ENCODE measurements at regions not wholly inside any gene's neighbourhood (a gene's known extent, or its start where the extent isn't known, plus 50 kb on each side); places are given as distances from the start of the nearest gene placed in this dataset.
"Not testable (repeated sequence)": the region's sequence is repeated elsewhere in the genome, so short reads cannot be mapped to it uniquely, and the experiment has no call there.

DNA sequence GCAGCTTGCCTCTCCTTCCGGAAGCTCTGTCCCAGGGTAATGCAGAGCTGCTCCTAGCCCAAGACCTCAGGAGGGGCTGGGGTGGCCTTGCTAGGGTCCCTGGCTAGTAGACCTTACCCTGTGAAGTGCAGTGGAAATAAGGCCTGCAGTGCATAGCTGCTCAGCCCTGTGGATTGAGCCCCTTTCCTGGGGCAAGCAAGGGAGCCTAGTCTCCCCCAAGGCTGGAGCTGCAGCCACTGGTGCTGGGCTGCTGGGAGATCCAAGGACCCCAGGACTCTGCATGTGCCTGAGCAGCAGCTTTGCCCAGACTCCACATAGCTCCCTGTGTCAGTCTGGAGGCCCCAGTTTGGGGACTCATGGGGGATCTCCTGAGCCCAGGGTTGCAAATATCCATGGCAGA is 57.9 kb downstream of the FANCF start:
- DNase-seq (ENCODE audit: low read depth in 3 of 3, low spot score in 1 of 3), result no peak

GRCh38 chr11:22566293-22566692 is 59.3 kb downstream of the FANCF start:
- DNase-seq (ENCODE audit: low read depth in 3 of 3, low spot score in 1 of 3), result no peak

- no peak for DNase-seq (ENCODE audit: low read depth in 3 of 3, low spot score in 1 of 3)
Measured at GRCh38 chr11:22561283-22561682, 64.3 kb downstream of the FANCF start.

DNA sequence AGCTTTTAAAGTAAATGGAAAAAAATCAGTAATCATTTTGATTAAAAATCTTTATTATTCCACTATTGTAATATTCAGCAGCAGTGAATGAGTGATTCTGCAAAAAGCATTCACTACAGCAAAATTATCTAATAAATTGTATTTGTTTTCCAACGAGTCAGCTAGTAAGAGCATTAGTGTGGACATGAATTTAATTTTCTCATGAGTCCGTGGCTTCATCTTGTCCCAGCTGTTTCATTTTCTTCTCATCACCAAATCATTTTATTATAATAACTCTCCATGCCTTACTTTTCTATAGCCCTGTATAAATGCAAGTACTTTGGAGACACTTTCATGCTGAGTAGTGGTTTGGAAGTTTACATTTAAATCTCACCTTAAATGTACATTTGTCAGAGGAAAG is 66.2 kb downstream of the FANCF start:
- DNase-seq (ENCODE audit: low read depth in 3 of 3, low spot score in 1 of 3), result no peak

GRCh38 chr11:22558664-22559063 is 67.0 kb downstream of the FANCF start:
- no peak for DNase-seq (ENCODE audit: low read depth in 3 of 3, low spot score in 1 of 3)

- no peak for DNase-seq (ENCODE audit: low read depth in 3 of 3, low spot score in 1 of 3)
Measured at GRCh38 chr11:22556381-22556780, 69.2 kb downstream of the FANCF start.

GRCh38 chr11:22555881-22556280 is 69.7 kb downstream of the FANCF start:
- DNase-seq (ENCODE audit: low read depth in 3 of 3, low spot score in 1 of 3), result no peak

DNA sequence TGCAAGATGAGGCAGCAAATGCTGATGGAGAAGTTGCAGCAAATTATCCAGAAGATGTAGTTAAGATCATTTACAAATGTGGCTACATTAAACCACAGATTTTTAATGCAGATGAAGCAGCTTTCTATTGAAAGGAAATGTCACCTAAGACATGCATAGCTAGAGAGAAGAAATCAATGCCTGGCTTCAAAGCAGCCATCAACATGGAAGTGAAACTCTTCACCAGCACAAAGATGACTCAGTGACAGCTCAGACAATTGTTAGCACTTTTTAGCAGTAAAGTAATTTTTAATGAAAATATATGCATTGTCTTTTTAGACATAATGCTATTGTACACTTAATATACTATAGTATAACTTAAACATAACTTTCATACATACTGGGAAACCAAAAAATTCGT is 71.4 kb downstream of the FANCF start:
- no peak for DNase-seq (ENCODE audit: low read depth in 3 of 3, low spot score in 1 of 3)

DNA sequence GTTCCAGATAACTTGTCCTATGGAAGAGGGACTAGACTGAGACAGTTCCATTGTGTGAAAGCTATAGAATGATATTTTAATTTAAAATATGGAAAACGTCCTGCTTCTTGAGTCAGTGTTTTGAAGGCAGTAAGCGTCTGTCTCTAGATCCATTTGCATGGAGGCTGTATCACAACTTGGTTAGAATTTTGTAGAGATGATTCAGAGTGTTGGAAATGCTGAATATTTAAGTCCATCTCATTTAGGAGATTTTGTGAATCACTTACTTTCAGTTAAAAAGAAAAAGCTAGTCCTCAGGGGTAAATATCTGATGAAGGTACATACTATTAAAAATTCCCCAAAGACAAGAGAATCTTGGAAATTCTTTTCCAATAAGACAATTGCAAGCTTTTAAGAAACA is 72.7 kb downstream of the FANCF start:
- DNase-seq (ENCODE audit: low read depth in 3 of 3, low spot score in 1 of 3), result no peak

DNA sequence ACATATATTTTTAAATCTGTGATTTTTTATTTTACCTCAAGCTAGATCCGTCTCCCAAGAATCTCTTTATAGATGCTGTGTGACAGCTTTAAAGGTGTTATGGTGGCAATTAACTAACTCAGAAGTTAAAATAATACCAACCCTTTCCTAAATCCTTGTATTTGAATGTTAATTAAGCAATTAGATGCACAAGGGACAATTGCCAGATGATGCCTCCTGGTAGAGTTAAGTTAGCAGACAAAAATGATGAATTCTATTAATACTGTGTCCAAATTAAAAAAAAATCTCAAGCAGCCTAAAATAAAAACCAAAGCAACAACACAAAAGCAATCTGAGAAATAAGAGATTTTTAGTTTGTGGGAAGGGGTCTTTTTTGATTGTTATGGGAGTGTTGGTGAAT is 78.9 kb downstream of the FANCF start:
- no peak for DNase-seq (ENCODE audit: low read depth in 3 of 3, low spot score in 1 of 3)

DNA sequence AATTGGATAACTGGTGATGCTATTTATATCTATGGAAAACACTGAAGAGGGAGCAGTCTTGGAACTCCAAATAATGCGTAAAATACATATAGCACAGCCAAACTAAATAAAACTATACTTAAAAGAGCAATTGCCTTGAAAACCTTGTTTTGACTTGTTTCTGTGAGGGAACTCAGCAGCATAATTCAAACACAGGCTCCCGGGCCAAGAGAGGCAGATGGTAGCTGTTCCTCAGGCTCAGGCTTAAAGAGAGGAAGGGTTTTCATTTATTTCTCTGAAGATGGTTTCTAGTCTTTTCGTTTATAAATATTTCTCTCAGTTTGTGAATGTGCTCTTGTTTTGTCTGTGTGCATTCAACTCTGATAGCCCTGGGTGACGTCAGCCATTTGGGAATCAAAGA is 82.4 kb downstream of the FANCF start:
- no peak for DNase-seq (ENCODE audit: low read depth in 3 of 3, low spot score in 1 of 3)

GRCh38 chr11:22539821-22540256 is 85.8 kb downstream of the FANCF start:
- DNase-seq (ENCODE audit: low read depth in 3 of 3, low spot score in 1 of 3), result no peak

GRCh38 chr11:22536071-22536470 is 89.6 kb downstream of the FANCF start:
- DNase-seq (ENCODE audit: low read depth in 3 of 3, low spot score in 1 of 3), result no peak

- not testable (repeated sequence) for DNase-seq (ENCODE audit: low read depth in 3 of 3, low spot score in 1 of 3)
Measured at GRCh38 chr11:22528612-22529429, 96.8 kb downstream of the FANCF start.

DNA sequence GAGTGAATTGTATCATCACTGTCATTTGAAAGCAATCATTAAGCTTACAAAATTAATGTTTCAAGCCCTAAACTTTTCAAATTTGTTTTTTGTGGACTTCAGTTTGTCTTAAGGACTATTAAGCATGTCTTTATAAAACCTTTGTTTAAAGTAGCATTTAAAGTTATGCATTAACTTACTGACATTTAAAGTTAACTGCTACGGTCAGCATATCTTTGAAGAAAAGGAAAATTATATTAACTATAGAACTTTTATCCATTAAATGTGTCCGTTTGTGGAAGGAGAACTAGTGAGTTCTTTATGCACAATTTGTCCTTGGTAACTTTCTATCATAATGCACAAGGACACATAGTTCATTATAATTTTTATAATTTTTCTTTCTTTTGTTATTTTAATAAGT is 103.4 kb downstream of the FANCF start:
- DNase-seq (ENCODE audit: low read depth in 3 of 3, low spot score in 1 of 3), result no peak

DNA sequence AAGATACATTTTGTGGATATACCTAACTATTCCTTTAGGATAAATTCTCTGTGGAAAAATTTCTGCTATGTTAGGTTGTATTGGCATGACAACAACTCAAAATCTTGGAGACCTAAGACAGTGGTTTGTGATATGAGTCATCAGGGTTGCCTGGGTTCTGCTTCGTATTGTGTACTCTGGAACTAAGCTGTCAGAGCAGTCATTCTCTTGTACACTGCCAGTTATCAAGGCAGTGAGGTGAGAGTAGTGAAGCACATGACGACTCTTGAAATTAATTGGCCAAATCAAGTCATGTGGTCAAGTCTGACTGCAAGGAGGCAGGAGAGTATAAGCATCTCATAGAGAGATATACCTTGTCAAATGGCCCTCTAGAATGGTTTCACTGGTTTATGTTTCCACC is 104.4 kb downstream of the FANCF start:
- DNase-seq (ENCODE audit: low read depth in 3 of 3, low spot score in 1 of 3), result no peak

DNA sequence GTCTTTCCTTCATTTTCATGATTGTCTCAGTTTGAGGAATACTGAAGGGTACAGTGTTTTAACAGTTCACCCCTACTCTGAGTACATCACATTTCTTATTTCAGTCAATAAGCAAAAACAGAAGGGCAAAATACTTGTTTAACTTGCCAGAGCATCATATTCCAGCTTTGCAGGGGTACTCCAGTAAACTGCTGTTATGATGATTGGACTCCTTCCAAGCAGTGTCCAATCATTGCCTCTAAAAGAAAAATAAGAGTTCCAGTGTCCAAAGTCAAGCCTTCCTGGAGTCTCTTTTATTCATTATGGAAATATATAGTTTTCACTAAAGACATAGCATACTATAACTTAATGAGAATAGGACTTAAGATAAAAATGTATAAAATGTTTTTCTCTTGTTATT is 105.1 kb downstream of the FANCF start:
- no peak for DNase-seq (ENCODE audit: low read depth in 3 of 3, low spot score in 1 of 3)

- DNase-seq (ENCODE audit: low read depth in 3 of 3, low spot score in 1 of 3), result not testable (repeated sequence)
Measured at GRCh38 chr11:22518344-22518743, 107.3 kb downstream of the FANCF start.

DNA sequence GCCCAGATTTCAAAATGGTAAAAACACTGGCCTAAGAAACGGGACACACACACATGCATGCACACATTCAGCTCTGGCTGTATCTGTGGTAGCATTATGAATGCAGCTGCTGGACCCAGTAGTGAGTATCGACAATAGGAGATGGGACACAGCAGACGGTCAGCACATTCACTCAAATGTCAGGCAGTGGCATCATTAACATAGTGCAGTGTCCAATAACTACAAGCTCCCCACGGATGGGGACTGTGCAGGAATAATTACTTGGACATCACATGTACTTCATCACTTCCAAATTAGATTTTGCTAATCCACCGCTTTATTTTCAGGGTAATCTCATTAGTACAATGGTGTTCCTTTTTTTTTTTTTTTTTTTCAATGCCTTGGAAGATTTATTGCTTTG is 109.5 kb downstream of the FANCF start:
- no peak for DNase-seq (ENCODE audit: low read depth in 3 of 3, low spot score in 1 of 3)

DNA sequence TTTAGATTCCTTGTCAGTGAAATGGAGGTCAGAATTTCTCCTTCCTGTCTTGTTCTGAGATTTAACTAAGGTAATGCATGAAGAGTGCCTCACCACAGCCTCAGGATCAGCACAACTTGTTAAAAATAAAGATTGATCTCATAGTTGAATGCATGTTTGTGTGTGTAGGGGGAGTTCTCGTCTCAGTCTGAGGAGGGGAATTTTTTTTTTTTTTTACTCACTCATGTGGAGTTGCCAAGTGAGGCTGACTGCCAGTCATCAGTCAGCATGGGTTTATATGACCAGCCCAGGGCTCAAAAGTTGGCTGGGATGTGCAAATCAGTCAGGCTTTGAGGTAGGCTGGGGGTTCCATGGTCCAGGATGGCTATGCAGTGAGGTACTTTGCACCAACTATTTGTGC is 113.2 kb downstream of the FANCF start:
- DNase-seq (ENCODE audit: low read depth in 3 of 3, low spot score in 1 of 3), result no peak

- DNase-seq (ENCODE audit: low read depth in 3 of 3, low spot score in 1 of 3), result no peak
Measured at GRCh38 chr11:22510741-22511140, 114.9 kb downstream of the FANCF start.

- no peak for DNase-seq (ENCODE audit: low read depth in 3 of 3, low spot score in 1 of 3)
Measured at GRCh38 chr11:22510010-22510409, 115.6 kb downstream of the FANCF start.

DNA sequence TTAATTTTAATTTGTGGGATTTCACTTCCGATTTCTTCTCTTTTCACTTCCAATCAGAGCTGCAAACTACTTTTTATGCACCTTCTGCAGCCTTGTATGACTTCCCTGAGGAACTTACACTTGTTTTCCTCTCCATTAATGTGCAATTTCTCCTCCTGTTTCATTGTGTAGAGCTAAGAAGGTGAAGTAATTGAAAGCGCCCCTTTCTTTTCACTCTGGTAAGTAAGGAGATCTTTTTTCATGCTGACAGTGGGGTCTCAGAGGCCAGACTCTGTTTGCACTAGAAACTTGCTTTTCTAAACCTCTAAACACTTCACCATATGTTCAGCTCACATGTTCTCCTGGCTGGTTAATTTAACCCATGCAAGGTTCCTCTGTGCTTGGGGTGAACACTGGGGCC is 117.0 kb downstream of the FANCF start:
- DNase-seq (ENCODE audit: low read depth in 3 of 3, low spot score in 1 of 3), result no peak
